KOPT-K1 (cell line): ENCODE measurements at regions not wholly inside any gene's neighbourhood (a gene's known extent, or its start where the extent isn't known, plus 50 kb on each side); places are given as distances from the start of the nearest gene placed in this dataset.

Experiments
- H3K27ac ChIP-seq: fragments of 200-600 bp; sonication (generic); 2 replicates; pipeline ENCODE4 v1.5.1; 2016; ENCODE audit warnings: antibody characterized with exemption, mild to moderate bottlenecking, low read depth, low read length; ENCODE audit not compliant: poor library complexity, severe bottlenecking
- H3K36me3 ChIP-seq: fragments of 200-600 bp; sonication (generic); 2 replicates; pipeline ENCODE4 v1.5.1; 2017; ENCODE audit warnings: antibody characterized with exemption, mild to moderate bottlenecking, low read length, moderate library complexity; ENCODE audit not compliant: insufficient read depth
- H3K9me3 ChIP-seq: fragments of 200-600 bp; sonication (generic); 2 replicates; pipeline ENCODE4 v1.5.1; 2017; ENCODE audit warnings: antibody characterized with exemption, low read length, mild to moderate bottlenecking; ENCODE audit not compliant: insufficient read depth, poor library complexity, severe bottlenecking

DNA sequence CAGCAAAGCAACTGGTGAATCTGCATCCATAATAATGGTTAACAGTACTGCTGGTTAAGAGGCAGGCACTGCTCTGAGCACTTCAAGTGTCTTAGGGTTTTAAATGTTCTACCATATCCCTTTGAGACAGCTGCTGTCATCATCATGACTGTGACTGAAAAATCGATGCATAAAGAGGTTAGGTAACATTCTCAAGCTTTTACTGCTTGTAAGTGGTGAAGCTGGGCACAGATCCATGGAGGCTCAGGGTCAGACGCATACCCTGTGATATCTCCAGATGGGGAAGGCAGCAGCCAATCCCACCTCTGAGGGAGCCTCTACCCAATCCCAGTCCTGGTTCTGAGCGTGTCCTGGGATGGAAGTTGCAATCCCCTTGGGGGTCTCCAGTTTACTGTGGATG is 57.6 kb upstream of the SOX9 start:
- H3K9me3 ChIP-seq: no peaks in the 10 kb centered on the region
- no peak overlapping the region for H3K27ac ChIP-seq
- H3K36me3 ChIP-seq: no peaks in the 10 kb centered on the region

DNA sequence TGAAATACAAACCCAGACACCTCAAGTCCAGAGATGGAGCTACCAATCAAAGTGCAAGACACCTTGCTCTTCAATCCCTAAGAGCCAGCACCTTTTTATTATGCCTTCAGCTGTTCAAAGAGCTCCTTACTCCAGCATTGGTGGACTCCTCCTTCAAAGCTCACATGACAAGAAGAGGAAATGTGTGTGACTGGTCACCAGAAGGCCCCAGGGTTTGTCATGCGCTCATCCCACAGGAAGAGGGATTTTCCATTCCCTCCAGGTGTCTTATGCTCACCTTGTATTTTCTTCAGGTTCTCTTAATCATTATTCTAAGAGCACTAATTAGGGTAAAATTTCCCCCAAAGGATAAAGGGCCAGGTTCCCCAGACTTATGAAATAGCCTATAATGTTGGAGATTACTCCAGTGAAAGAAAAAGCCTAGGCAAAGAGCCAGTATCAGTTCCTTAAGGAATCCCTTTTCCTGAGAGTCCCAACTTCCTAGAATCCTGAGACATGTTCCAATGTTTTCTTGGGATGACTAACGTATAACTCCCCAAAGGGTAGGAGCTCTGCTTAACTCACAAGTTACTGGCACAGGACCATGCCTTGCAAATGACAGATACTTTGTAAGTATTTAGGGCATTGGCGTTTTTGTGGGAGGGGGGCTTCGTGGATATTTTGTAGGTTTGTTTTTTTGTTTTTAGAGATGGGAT is 56.9 kb upstream of the SOX9 start:
- Histone ChIP-seq H3K36me3 (no peaks in the 10 kb centered on the region), H3K9me3 (no peaks in the 10 kb centered on the region), H3K27ac (no peak overlapping the region)

DNA sequence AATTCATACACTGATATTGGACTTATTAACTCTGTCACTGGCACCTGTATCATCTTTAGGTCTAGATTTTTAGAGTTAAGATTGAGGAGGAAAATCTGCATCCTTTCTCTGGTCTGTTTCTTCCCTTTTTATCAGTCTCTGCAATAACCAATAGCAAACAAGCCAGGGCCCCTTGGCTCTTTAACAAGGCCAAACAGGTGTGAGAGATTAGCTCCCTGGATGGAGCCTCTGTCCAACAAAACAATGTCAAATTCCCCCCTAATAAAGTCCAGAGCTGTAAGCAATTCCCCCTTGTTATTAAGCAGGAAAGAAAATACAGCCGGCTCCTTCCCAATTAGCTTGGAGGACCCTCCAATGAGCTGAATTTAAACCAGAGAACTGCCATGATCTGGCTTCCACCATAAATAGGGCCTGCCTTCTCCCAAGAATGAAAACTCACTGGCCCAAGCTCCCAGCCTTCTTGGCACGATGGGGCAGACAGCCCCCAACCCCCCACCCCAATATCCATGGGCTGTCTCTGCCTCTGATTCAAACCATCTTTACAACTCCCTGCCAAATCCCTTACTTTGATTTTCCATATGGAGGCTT is 56.1 kb upstream of the SOX9 start:
- Histone ChIP-seq H3K27ac (no peak overlapping the region), H3K36me3 (no peaks in the 10 kb centered on the region), H3K9me3 (no peaks in the 10 kb centered on the region)

GRCh38 chr17:72065556-72065955 is 55.3 kb upstream of the SOX9 start:
- Histone ChIP-seq H3K9me3 (no peaks in the 10 kb centered on the region), H3K36me3 (no peaks in the 10 kb centered on the region), H3K27ac (no peak overlapping the region)

DNA sequence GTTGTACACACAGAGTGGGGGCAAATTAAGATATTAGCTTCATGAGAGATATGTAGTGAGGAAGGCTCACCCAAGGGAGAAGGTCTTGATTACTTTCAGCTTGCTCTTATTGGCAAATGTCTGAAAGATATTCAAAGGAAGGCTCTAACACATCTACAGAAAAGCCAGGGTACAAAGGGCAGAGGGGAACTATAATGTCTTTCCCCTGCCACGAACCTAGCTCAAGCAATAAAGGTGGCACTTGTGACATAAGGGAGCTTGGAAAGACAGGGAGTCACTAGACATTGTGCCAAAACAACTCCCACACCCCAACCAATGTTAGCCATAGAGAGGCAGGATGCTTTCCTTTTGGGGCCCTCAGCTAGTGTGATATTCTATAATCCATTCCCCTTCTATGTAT is 52.2 kb upstream of the SOX9 start:
- Histone ChIP-seq H3K9me3 (no peaks in the 10 kb centered on the region), H3K27ac (no peak overlapping the region), H3K36me3 (no peaks in the 10 kb centered on the region)

- H3K27ac ChIP-seq: no peak overlapping the region
- H3K36me3 ChIP-seq: no peaks in the 10 kb centered on the region
- H3K9me3 ChIP-seq: no peaks in the 10 kb centered on the region
These were observed 51.1 kb upstream of the SOX9 start for GRCh38 chr17:72069586-72070202.
